Peyer's patch (tissue), 4 donors: ENCODE measurements at regions not wholly inside any gene's neighbourhood (a gene's known extent, or its start where the extent isn't known, plus 50 kb on each side); places are given as distances from the start of the nearest gene placed in this dataset.

Experiments
- CTCF ChIP-seq, 6 experiments: fragments of 450-650 bp in 4 of 6; fragments of 200-600 bp in 2 of 6; sonication (generic) in 1 of 6; IDR thresholded peaks; one replicate each; pipeline ENCODE4 v1.5.1; 2017 to 2019; ENCODE audit warnings: antibody characterized with exemption in 6 of 6, mild to moderate bottlenecking in 3 of 6, moderate library complexity in 1 of 6
- POLR2A ChIP-seq, 2 donors: fragments of 450-650 bp; IDR thresholded peaks; one replicate each; pipeline ENCODE4 v1.5.1; 2017; ENCODE audit warnings: antibody characterized with exemption in 2 of 2, mild to moderate bottlenecking in 2 of 2, moderate library complexity in 2 of 2

GRCh38 chr19:34033880-34034279, 138.4 kb upstream of the LSM14A start:
- no peak for TF ChIP-seq CTCF (IDR thresholded peaks at IDR 0.05)
- TF ChIP-seq POLR2A (IDR thresholded peaks at IDR 0.05), result no peak
